NT2/D1 (cell line): ENCODE measurements at regions not wholly inside any gene's neighbourhood (a gene's known extent, or its start where the extent isn't known, plus 50 kb on each side); places are given as distances from the start of the nearest gene placed in this dataset.
"Not testable (repeated sequence)": the region's sequence is repeated elsewhere in the genome, so short reads cannot be mapped to it uniquely, and the experiment has no call there.

ENCODE experiments used
- SUZ12 ChIP-seq: IDR thresholded peaks from 2 replicates; pipeline ENCODE4 v1.6.1; 2011; ENCODE audit not compliant: insufficient read length, insufficient read depth; ENCODE audit errors: extremely low read depth
- YY1 ChIP-seq: IDR thresholded peaks from 2 replicates; pipeline ENCODE4 v1.6.1; 2011; ENCODE audit not compliant: insufficient read length, insufficient read depth

- not testable (repeated sequence) for TF ChIP-seq YY1, SUZ12
These were observed 137.8 kb downstream of the KLRB1 start for GRCh38 chr12:9469956-9470355.
